Endothelial cell of umbilical vein (primary cell): ENCODE measurements at regions not wholly inside any gene's neighbourhood (a gene's known extent, or its start where the extent isn't known, plus 50 kb on each side); places are given as distances from the start of the nearest gene placed in this dataset.

Experiments used
- BruUV-seq: library from RNA; stranded (reverse); fragments of 400-500 nt; replicated peaks from 2 replicates; lab custom pipeline; 2021; lab: Mats Ljungman, UMichigan
- CTCF ChIA-PET: fragments of 300-600, 350-600 bp; sonication (Branson Sonifier 250); formaldehyde crosslinking; loops from one replicate; lab custom pipeline; 2021; ENCODE audit warnings: antibody characterized with exemption, inconsistent platforms; lab: Charles Lee
- POLR2A ChIA-PET: fragments of 300-600, 350-600 bp; sonication (Branson Sonifier 250); formaldehyde crosslinking; loops from one replicate; lab custom pipeline; 2021; ENCODE audit warnings: antibody characterized with exemption, inconsistent platforms; lab: Charles Lee
- DNase-seq: peaks from one replicate; pipeline ENCODE4 v3.0.0-alpha.2; 2011; ENCODE audit warnings: low read depth, low spot score
- FAIRE-seq: peaks from 2 replicates; lab custom pipeline; 2011; peaks lifted over from hg19 to GRCh38; lab: Jason Lieb, UNC
- H2AFZ ChIP-seq: 2 replicates; pipeline ENCODE4 v1.6.0; 2012; ENCODE audit warnings: low read depth, low read length, control low read depth, inconsistent platforms
- H3K27ac ChIP-seq: 2 replicates; pipeline ENCODE4 v1.5.1; 2011; ENCODE audit warnings: low read depth, mild to moderate bottlenecking, control low read depth, low read length, moderate library complexity; ENCODE audit not compliant: insufficient read depth
- H3K27me3 ChIP-seq, 2 experiments: 2 replicates each; pipeline versions ENCODE4 v1.6.0 to v1.6.1; 2011; ENCODE audit warnings: low read length in 2 of 2, mixed read lengths in 1 of 2; ENCODE audit not compliant: control insufficient read depth in 2 of 2, insufficient read depth in 2 of 2
- H3K36me3 ChIP-seq, 2 experiments: 2 replicates in 1 of 2; 3 replicates in 1 of 2; pipeline ENCODE4 v1.5.1; 2011; ENCODE audit warnings: low read length in 2 of 2, mild to moderate bottlenecking in 1 of 2, moderate library complexity in 1 of 2; ENCODE audit not compliant: control insufficient read depth in 2 of 2, insufficient read depth in 2 of 2; ENCODE audit errors: extremely low read depth in 1 of 2
- H3K4me1 ChIP-seq: 3 replicates; pipeline ENCODE4 v1.5.1; 2011; ENCODE audit warnings: mild to moderate bottlenecking, low read length; ENCODE audit not compliant: control insufficient read depth, insufficient read depth; ENCODE audit errors: extremely low read depth
- H3K4me2 ChIP-seq: 2 replicates; pipeline ENCODE4 v1.6.1; 2011; ENCODE audit warnings: low read length, control low read depth, mixed read lengths; ENCODE audit not compliant: insufficient read depth
- H3K4me3 ChIP-seq, 3 experiments: fragments of 200-600 bp in 1 of 3; sonication (generic), shearing (Covaris generic) in 1 of 3; replicated peaks in 1 of 3; 2 replicates each; pipeline ENCODE4 v1.5.1; 2011 to 2016; ENCODE audit warnings: control low read depth in 3 of 3, low read length in 3 of 3, mild to moderate bottlenecking in 2 of 3, inconsistent platforms in 1 of 3, low read depth in 1 of 3, moderate library complexity in 1 of 3; ENCODE audit not compliant: insufficient read depth in 1 of 3
- H3K79me2 ChIP-seq: 2 replicates; pipeline ENCODE4 v1.6.0; 2012; ENCODE audit warnings: low read length, inconsistent platforms; ENCODE audit not compliant: control insufficient read depth, insufficient read depth
- H3K9ac ChIP-seq: replicated peaks from 2 replicates; pipeline ENCODE3; 2011; ENCODE audit warnings: low read length, control low read depth; ENCODE audit not compliant: insufficient read depth; ENCODE audit errors: extremely low read depth
- H3K9me1 ChIP-seq: replicated peaks from 3 replicates; pipeline ENCODE4 v1.6.0; 2011; ENCODE audit warnings: mild to moderate bottlenecking, low read length; ENCODE audit not compliant: control insufficient read depth, insufficient read depth; ENCODE audit errors: extremely low read depth
- H3K9me3 ChIP-seq: replicated peaks from 2 replicates; pipeline ENCODE4 v1.5.1; 2012; ENCODE audit warnings: low read length, inconsistent platforms; ENCODE audit not compliant: control insufficient read depth, insufficient read depth
- H4K20me1 ChIP-seq: replicated peaks from 2 replicates; pipeline ENCODE3; 2011; ENCODE audit warnings: mild to moderate bottlenecking, low read length; ENCODE audit not compliant: control insufficient read depth, insufficient read depth; ENCODE audit errors: extremely low read depth
- CTCF ChIP-seq, 2 donors: IDR thresholded peaks; 1 replicate in 1 of 2; 2 replicates in 1 of 2; pipeline ENCODE4 v1.5.1; 2011; ENCODE audit warnings: low read length in 2 of 2, mild to moderate bottlenecking in 2 of 2, moderate library complexity in 2 of 2, control low read depth in 1 of 2, inconsistent platforms in 1 of 2, low read depth in 1 of 2; ENCODE audit not compliant: insufficient read depth in 1 of 2; ENCODE audit errors: extremely low read depth in 1 of 2
- EZH2 ChIP-seq: IDR thresholded peaks from 2 replicates; pipeline ENCODE4 v1.6.1; 2012; ENCODE audit warnings: borderline replicate concordance, low read depth, mild to moderate bottlenecking, moderate library complexity, low read length, inconsistent platforms; ENCODE audit not compliant: severe bottlenecking
- FOS ChIP-seq: IDR thresholded peaks from 2 replicates; pipeline ENCODE4 v1.6.1; 2011; ENCODE audit warnings: mild to moderate bottlenecking, low read length, moderate library complexity, borderline replicate concordance; ENCODE audit not compliant: insufficient read depth
- GATA2 ChIP-seq: IDR thresholded peaks from 2 replicates; pipeline ENCODE4 v1.7.0; 2011; ENCODE audit warnings: low read depth, mild to moderate bottlenecking, moderate library complexity, mixed read lengths, low read length; ENCODE audit not compliant: insufficient read length, insufficient read depth
- JUN ChIP-seq: IDR thresholded peaks from 2 replicates; pipeline ENCODE4 v1.6.1; 2011; ENCODE audit warnings: borderline replicate concordance, low read depth; ENCODE audit not compliant: insufficient read length, insufficient read depth
- MAX ChIP-seq: IDR thresholded peaks from 2 replicates; pipeline ENCODE4 v1.6.1; 2011; ENCODE audit not compliant: insufficient read depth, insufficient read length
- MYC ChIP-seq: IDR thresholded peaks from one replicate; pipeline ENCODE4 v1.6.1; 2011; ENCODE audit warnings: mild to moderate bottlenecking, low read depth, low read length
- POLR2A ChIP-seq: IDR thresholded peaks from 2 replicates; pipeline ENCODE4 v1.6.1; 2012; ENCODE audit warnings: low read depth, mild to moderate bottlenecking, control low read depth, low read length
- POLR2AphosphoS5 ChIP-seq: IDR thresholded peaks from 2 replicates; pipeline ENCODE4 v1.6.1; 2012; ENCODE audit warnings: low read depth, mild to moderate bottlenecking, control low read depth, low read length, moderate library complexity; ENCODE audit not compliant: insufficient read depth
- dilution Hi-C: fragments of 300-500 bp; cut with MboI; formaldehyde crosslinking; loops from one replicate; pipeline ENCODE4 v1.15.0; 2019; ENCODE audit warnings: low sequenced_read_pairs; ENCODE audit not compliant: extremely low pct_ligation_motif_present
- intact Hi-C: fragments of 100-400 bp; cut with micrococcal nuclease; formaldehyde crosslinking; loops from one replicate; pipeline ENCODE4 v1.10.0; 2022

GRCh38 chr18:73991570-73991969 lies 156.1 kb downstream of the FBXO15 start:
- POLR2A ChIA-PET: no interaction called here
- no peak for TF ChIP-seq JUN
- TF ChIP-seq POLR2AphosphoS5: no peak
- TF ChIP-seq EZH2: no peak
- TF ChIP-seq FOS: no peak
- no peak for TF ChIP-seq POLR2A
- no peak for TF ChIP-seq MAX
- no peak for TF ChIP-seq MYC
- no peak for TF ChIP-seq GATA2
- TF ChIP-seq CTCF (IDR thresholded peaks at IDR 0.05; ENCODE audit: extremely low read depth in 1 of 2, insufficient read depth in 1 of 2, low read depth in 1 of 2, low read length in 2 of 2): no peak
- BruUV-seq: no TSS peak
- Histone ChIP-seq H3K9me3 (peaks cover 3% of the 10 kb centered on the region), H2AFZ (no peak overlapping the region), H3K36me3 (no peaks in the 10 kb centered on the region), H3K79me2 (no peaks in the 10 kb centered on the region), H3K4me3 (no peak overlapping the region), H3K9me1 (no peaks in the 10 kb centered on the region), H3K27ac (no peak overlapping the region), H4K20me1 (no peaks in the 10 kb centered on the region), H3K4me1 (no peaks in the 10 kb centered on the region), H3K9ac (no peak overlapping the region), H3K4me2 (no peak overlapping the region), H3K27me3 (no peaks in the 10 kb centered on the region)
- FAIRE-seq (no peak), DNase-seq (no peak)
- CTCF ChIA-PET: no interaction called here
- intact Hi-C loops: no loop called here
- dilution Hi-C loops: no loop called here
